HUES48 (cell line): ENCODE measurements at regions not wholly inside any gene's neighbourhood (a gene's known extent, or its start where the extent isn't known, plus 50 kb on each side); places are given as distances from the start of the nearest gene placed in this dataset.
A peak's percentile ranks its signal among the peaks of the same experiment; 100 is the strongest.

Experiments used
- H3K27ac ChIP-seq: one replicate; pipeline ENCODE4 v1.7.0; 2013; ENCODE audit warnings: low read depth, low read length, inconsistent platforms
- H3K27me3 ChIP-seq: 2 replicates; pipeline ENCODE4 v1.6.1; 2013; ENCODE audit warnings: mild to moderate bottlenecking, low read length; ENCODE audit not compliant: control insufficient read depth, insufficient read depth
- H3K36me3 ChIP-seq: 2 replicates; pipeline ENCODE4 v1.6.1; 2013; ENCODE audit warnings: low read length; ENCODE audit not compliant: control insufficient read depth, insufficient read depth
- H3K4me1 ChIP-seq: 2 replicates; pipeline ENCODE4 v1.6.1; 2013; ENCODE audit warnings: mild to moderate bottlenecking, low read length; ENCODE audit not compliant: control insufficient read depth, insufficient read depth
- H3K4me3 ChIP-seq: 2 replicates; pipeline ENCODE4 v1.5.1; 2013; ENCODE audit warnings: mild to moderate bottlenecking, low read depth, low read length
- H3K9ac ChIP-seq: 2 replicates; pipeline ENCODE4 v1.6.1; 2013; ENCODE audit warnings: mild to moderate bottlenecking, low read depth, low read length, moderate library complexity
- H3K9me3 ChIP-seq: 2 replicates; pipeline ENCODE4 v1.6.1; 2013; ENCODE audit warnings: low read length; ENCODE audit not compliant: control insufficient read depth, insufficient read depth

GRCh38 chr4:14143892-14144291 lies 516.4 kb upstream of the BOD1L1 start:
- H3K9ac ChIP-seq: no peak overlapping the region
- H3K27ac ChIP-seq: no peak overlapping the region
- no peak overlapping the region for H3K4me3 ChIP-seq
- 0 out of 2 replicates have a peak, but pooled peaks cover 3% of the 10 kb centered on the region for H3K9me3 ChIP-seq
- H3K4me1 ChIP-seq: no peaks in the 10 kb centered on the region
- no peaks in the 10 kb centered on the region for H3K27me3 ChIP-seq
- no peaks in the 10 kb centered on the region for H3K36me3 ChIP-seq

GRCh38 chr4:14149176-14150053 lies 521.9 kb upstream of the BOD1L1 start:
- no peaks in the 10 kb centered on the region for H3K36me3 ChIP-seq
- no peaks in the 10 kb centered on the region for H3K27me3 ChIP-seq
- H3K27ac ChIP-seq: no peak overlapping the region
- no peaks in the 10 kb centered on the region for H3K9me3 ChIP-seq
- no peaks in the 10 kb centered on the region for H3K4me1 ChIP-seq
- H3K4me3 ChIP-seq: no peak overlapping the region
- no peak overlapping the region for H3K9ac ChIP-seq

- Histone ChIP-seq H3K9ac (no peak overlapping the region), H3K4me3 (no peak overlapping the region), H3K36me3 (no peaks in the 10 kb centered on the region), H3K4me1 (no peaks in the 10 kb centered on the region), H3K27me3 (no peaks in the 10 kb centered on the region), H3K27ac (no peak overlapping the region), H3K9me3 (no peaks in the 10 kb centered on the region)
These were observed 523.6 kb upstream of the BOD1L1 start for GRCh38 chr4:14151101-14151500.

- Histone ChIP-seq H3K36me3 (no peaks in the 10 kb centered on the region), H3K4me3 (no peak overlapping the region), H3K27me3 (no peaks in the 10 kb centered on the region), H3K27ac (no peak overlapping the region), H3K4me1 (no peaks in the 10 kb centered on the region), H3K9me3 (no peaks in the 10 kb centered on the region), H3K9ac (no peak overlapping the region)
These were observed 525.5 kb upstream of the BOD1L1 start for GRCh38 chr4:14152834-14153519.

- Histone ChIP-seq H3K9me3 (no peaks in the 10 kb centered on the region), H3K9ac (no peak overlapping the region), H3K27me3 (no peaks in the 10 kb centered on the region), H3K4me3 (no peak overlapping the region), H3K4me1 (no peaks in the 10 kb centered on the region), H3K27ac (no peak overlapping the region), H3K36me3 (no peaks in the 10 kb centered on the region)
These were observed 528.3 kb upstream of the BOD1L1 start for GRCh38 chr4:14155803-14156202.

- no peaks in the 10 kb centered on the region for H3K9me3 ChIP-seq
- H3K27ac ChIP-seq: no peak overlapping the region
- H3K9ac ChIP-seq: no peak overlapping the region
- H3K27me3 ChIP-seq: no peaks in the 10 kb centered on the region
- H3K36me3 ChIP-seq: no peaks in the 10 kb centered on the region
- H3K4me3 ChIP-seq: no peak overlapping the region
- H3K4me1 ChIP-seq: no peaks in the 10 kb centered on the region
These were observed 529.7 kb upstream of the BOD1L1 start for GRCh38 chr4:14157262-14157661.

GRCh38 chr4:14165222-14165920 lies 537.8 kb upstream of the BOD1L1 start:
- Histone ChIP-seq H3K27ac (no peak overlapping the region), H3K9me3 (no peaks in the 10 kb centered on the region), H3K9ac (no peak overlapping the region), H3K4me1 (peaks cover 20% of the 10 kb centered on the region), H3K36me3 (no peaks in the 10 kb centered on the region), H3K27me3 (no peaks in the 10 kb centered on the region), H3K4me3 (no peak overlapping the region)

- Histone ChIP-seq H3K36me3 (no peaks in the 10 kb centered on the region), H3K9ac (no peak overlapping the region), H3K27me3 (no peaks in the 10 kb centered on the region), H3K4me3 (no peak overlapping the region), H3K27ac (no peak overlapping the region), H3K4me1 (peaks cover 20% of the 10 kb centered on the region), H3K9me3 (no peaks in the 10 kb centered on the region)
These were observed 540.5 kb upstream of the BOD1L1 start for GRCh38 chr4:14167876-14168510.

- H3K9me3 ChIP-seq: no peaks in the 10 kb centered on the region
- H3K27ac ChIP-seq: no peak overlapping the region
- no peak overlapping the region for H3K4me3 ChIP-seq
- H3K4me1 ChIP-seq: peaks cover 20% of the 10 kb centered on the region
- no peak overlapping the region for H3K9ac ChIP-seq
- H3K27me3 ChIP-seq: no peaks in the 10 kb centered on the region
- H3K36me3 ChIP-seq: no peaks in the 10 kb centered on the region
These were observed 541.4 kb upstream of the BOD1L1 start for GRCh38 chr4:14168919-14169318.

GRCh38 chr4:14169460-14169859 lies 541.9 kb upstream of the BOD1L1 start:
- H3K27ac ChIP-seq: peak overlapping the region; percentile 50

More at GRCh38 chr4:14169460-14169859, 541.9 kb upstream of the BOD1L1 start:
- Histone ChIP-seq H3K27me3 (no peaks in the 10 kb centered on the region), H3K9me3 (no peaks in the 10 kb centered on the region), H3K36me3 (no peaks in the 10 kb centered on the region), H3K4me3 (no peak overlapping the region), H3K4me1 (peaks cover 20% of the 10 kb centered on the region), H3K9ac (peak overlapping the region; percentile 32; the same call in 1 of the 2 replicates)
